Activated CD4-positive, alpha-beta T cell treated with anti-CD3 and anti-CD28 coated beads for 4 hours (primary cell): ENCODE measurements at regions not wholly inside any gene's neighbourhood (a gene's known extent, or its start where the extent isn't known, plus 50 kb on each side); places are given as distances from the start of the nearest gene placed in this dataset.

Experiments used
- DNase-seq, 2 donors: peaks; one replicate each; pipeline ENCODE4 v3.0.0-alpha.2; 2020

DNA sequence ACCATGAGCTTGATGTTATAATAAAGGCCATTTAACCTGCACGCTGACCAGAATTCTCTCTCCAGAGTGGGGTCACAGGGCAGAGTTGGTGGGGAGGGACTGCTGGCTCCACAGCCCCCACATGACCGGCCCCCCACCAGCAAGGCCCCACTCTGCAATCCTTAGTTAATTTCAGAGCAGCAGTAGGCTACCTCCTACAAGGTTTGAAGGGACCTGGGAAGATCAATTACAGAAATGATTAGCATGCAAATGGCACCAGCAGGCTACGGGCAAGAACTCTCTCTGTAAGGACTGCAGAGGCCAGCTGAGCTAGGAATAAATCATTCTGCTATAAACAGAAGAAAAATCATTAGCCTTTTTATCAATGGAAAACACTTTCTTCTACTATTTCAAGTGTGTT lies 135.3 kb downstream of the C1D start:
- no peak for DNase-seq

DNA sequence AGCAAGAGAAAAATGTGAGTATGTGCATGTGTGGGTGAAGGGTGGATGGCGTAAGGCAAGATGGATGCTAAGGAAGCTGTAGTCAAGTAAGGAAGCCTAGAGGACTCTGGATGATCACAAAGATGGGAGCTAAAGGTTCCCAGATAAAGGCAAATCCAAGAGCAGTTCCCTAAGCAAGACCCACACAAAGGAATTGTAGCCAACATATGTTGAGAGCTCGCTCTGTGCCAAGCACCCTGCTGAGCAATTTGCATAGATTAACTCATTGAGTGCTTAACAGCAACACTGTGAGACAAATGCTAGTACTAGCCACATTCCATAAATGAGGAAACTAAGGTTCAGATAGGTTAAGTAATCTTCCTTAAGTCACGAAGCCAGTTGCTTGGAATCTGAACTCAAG lies 132.6 kb downstream of the C1D start:
- DNase-seq: no peak

DNA sequence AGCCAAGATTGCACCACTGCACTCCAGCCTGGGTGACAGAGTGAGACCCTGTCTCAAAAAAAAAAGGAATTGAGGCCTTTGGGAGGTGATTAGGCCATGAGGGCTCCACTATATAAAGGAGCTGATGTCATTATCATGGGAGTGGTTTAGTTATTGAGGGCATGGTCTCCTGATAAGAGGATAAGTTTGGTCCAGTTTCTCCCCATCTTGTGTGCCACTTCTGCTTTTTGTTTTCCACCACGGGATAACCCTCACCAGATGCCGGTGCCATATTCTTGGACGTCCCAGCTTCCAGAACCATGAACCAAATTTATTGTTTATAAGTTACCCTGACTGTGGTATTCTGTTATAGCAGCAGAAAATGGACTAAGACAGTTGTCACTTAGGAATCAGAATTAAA lies 125.8 kb downstream of the C1D start:
- no peak for DNase-seq

DNA sequence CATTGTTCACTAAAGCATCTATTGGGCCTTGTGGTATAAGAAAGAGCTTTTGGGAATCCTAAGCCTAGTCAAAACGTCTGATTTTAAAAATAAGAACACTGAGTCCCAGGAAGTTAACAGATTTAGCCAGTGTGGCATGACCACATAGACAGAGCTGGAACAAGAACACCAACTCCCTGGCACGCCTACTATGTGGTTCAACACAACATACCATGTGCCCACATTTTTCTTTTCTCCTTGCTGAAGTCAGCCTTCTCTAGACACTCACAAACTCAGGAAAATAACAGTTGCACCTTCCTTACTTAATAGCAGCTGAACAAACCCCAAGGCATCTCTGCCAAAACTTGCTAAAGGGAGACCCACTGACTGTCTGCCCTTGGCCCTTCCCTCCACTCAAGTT lies 124.8 kb downstream of the C1D start:
- no peak for DNase-seq

DNA sequence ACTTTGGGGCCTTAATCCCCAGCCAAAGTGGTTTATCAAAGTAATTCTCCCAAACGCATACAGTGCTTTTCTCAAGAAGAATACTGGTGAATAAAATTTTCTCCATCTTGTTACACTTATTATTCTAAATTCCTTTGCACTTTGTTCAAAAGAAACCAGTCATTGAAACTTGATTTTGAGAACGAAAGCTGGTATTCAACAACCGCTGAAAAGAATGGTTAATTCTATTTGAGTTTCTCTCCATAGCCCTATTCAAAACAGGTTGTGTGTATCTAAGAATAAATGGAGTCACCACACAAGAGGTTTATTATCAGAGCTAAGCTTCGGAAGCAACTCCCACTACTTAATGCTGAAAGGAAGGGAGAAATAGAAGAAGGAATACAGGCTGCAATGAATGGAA lies 117.7 kb downstream of the C1D start:
- no peak for DNase-seq

DNA sequence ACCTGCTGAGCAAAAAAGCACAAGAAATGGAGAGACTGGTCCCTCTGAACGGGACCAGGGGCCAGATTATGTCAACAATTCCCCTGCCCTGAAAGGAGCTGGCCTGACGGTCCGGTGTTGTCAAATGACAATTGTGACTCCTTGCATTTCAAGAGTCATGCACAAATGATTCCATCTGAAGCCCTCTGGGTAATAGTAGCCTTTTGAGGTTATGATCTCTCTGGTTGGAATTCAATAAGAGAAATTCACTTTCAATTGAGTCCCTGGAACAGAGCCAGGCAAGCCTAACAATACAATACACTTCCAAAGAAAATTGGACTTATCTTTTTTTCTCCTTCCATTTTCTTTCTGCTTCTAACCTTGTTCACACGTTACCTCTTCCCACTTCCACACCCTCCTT lies 116.9 kb downstream of the C1D start:
- no peak for DNase-seq

DNA sequence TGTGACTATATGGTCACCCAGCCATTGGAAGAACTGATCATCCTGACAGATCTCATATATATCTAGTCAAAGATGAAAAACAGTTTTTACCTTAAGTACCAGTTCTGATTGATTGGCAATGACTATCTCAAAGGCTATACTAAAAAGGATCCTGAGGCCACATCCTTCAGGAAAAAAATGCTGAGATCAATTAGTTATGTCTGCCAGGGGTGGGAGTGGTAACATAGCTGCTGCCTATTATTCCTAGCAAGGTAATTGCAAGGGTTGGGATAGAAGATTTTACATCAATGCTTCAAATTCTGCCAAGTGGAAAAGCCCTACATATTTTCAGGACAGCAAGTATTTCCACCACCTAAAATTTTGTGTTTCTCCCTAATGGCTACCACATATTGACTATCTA lies 114.7 kb downstream of the C1D start:
- DNase-seq: no peak

DNA sequence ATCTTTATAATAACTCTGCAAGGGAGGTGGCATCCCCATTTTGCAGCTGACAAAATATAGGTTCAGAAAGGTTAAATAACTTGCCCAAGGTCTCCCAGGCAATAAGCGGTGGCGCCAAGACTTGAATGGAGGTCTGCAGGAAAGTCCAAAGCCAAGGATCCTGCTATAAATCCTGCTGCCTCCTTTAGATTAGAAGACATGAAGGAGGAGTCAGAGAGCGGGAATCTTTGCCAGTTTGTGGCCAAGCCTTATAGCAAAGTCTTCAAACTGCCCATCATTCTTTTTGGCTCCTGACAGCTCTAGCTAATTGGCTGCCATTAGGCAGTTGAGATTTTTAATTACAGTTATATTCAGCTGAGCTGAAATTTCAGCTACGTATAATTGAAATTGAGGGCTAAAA lies 114.3 kb downstream of the C1D start:
- no peak for DNase-seq

DNA sequence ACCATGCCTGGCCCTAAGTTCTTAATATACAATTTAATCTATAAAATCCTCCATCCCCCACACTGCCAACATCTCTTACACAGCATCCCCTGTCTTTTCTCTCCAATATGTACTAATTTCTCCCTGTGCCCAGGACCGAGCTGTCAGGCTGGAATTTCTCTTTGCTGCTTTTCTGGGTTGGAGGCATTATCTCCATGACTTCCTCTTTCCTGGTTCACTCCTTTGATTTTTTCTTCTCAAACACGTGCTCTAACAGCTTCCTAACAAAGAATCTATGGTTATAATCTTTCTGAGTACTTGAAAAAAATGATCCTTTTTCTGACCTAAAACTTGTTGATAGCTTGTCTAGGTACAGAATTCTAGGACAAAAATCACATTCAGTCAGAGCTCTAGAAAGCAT lies 112.8 kb downstream of the C1D start:
- DNase-seq: no peak

DNA sequence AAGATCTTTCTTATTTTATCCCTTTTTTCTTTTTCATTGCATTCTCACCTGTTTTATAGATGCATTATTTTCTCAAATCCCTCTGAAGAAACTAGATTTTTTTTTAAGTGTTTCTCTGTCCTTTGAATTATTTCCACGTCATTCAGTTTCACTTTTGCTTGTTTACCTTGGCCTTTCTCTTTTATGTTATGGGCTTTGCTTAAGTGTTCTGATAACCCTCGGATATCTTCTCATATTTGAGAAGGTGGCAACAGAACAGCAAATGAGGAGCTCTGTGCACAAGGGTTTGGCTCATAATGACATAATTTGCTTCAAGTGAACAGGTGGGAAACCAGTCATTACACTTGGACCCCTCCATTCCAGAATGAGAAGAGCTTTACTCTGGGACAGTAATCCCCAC lies 111.9 kb downstream of the C1D start:
- DNase-seq: no peak

DNA sequence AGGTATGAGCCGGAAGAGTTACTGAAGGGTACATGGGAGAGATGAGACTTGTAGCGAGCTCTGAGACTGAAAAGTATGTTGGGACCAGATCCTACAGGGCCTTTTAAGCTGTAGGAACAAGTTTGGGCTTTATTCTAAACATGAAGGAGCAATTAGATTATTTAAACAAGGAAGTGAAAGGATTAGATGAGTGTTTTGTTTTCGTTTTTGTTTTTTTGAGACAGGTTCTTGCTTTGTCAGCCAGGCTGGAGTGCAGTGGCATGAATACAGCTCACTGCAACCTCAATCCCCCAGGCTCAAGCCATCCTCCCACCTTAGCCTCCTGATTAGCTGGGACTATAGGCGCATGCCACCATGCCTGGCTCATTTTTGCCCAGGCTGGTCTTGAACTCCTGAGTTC lies 110.7 kb downstream of the C1D start:
- DNase-seq: no peak

DNA sequence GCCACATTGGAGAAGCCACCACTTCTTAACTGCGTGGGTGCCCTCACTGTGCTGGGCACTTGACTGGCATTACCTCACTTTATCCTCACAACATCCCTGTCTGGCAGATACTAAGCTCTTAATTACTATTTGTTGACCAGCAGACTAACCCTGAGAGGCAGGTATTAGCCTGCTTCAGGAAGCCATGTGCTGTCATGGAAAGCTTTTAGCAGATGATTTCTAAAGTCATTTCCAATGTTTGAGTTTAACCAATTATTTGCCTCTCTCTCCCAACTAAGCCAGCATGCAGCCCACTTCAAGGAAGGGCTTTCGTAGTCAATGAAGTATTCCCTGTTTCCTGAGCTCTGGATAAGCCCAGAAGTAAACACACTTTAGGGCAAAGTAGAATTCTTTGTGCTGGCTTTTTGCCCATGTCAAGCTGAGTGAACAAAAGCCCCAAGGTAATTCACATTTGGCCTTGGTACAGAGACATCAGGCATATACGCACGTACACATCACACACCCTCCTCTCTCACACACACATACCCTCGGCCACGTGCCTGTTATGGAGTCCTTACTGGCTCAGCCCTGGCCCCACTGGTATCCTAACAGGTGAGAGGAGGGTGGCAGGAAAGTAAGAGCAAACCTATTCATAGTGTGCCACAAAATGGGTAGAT lies 108.6 kb downstream of the C1D start:
- DNase-seq: no peak

DNA sequence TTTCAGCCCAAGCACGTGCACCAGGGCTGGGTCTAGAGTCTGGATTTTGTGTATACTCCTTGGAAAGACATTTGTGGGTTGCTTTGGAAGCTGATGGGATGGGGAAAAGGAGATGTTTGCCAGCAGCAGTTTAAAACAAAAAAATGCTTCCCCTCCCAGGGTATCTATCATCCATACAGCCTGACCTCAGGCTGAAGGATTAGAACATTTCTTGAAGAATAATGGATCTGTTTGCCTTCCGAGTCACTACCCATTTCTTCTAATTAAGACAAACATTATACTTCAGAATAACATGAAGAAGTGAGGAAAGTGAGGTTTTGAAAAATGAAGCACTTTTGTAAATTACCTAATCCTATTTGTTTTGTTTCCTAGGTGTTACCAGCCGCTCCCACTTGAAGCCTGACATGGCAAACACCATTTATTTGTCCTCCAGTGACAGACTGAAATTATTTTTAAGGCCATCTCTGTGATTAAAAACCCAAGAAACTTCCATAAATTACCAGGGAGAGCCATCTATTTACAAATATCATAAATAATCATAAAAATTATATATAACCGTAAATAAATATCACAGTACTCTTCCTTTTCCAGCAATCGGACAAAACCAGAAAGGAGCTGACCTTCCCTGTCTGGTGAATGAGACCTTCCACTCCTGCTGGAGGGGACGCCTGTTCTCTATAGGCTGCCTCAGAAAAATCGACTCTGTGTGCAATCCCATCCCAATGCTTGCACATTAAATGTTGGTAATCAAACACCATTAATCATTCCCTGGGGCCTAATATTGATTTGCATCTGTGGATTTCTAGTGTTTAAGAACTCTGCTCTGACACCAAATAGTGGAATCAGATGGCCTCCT lies 106.8 kb downstream of the C1D start:
- DNase-seq: no peak

DNA sequence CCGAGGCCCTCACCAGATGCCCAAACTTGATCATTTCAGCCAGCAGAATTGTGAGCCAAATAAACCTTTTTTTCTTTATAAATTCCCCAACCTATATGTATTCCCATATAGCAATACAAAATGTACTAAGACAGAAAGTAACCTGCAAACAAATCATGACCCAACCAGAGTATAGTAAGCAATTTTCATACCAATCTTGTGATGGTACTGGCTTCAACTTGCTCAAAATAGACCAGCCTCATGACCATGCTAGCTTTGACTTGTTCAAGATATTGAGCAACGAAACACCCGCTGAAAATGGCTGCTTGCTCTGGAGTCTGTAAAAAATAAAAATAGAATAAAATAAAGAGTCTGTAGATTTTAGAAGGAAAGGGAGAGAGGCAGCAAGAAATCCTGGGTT lies 97.6 kb downstream of the C1D start:
- DNase-seq: no peak

DNA sequence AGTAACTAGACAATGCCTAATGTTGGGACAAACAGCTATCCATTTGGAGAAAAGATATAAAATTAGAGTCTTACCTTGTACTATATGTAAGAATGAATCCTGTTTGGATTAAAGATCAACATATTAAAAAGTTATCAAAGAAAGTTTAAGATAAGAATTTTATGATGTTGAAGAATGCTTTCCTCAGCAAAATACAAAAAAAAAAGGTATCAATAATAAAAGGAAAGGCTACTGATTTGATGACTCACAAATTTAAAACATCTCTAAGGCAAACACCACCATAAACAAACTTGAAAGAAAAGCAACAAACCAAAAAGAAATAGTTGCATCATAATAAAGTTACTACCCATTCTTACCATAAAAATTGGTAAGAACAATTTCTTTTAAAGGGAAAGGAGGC lies 92.7 kb downstream of the C1D start:
- DNase-seq: no peak

DNA sequence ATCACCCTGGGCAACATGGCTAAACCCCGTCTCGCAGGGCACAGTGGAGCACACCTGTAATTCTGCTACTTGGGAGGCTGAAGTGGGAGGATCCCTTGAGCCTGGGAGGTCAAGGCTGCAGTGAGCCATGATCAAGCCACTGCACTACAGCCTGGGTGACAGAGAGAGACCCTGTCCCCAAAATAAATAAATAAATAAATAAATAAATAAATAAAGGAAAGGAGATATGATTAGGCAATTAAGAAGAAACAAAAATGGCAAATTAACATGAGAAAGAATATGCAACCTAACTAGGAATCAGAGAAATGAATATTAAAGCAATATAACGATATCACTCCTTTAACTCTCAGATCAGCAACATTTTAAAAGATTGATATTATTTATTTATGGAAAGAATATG lies 92.3 kb downstream of the C1D start:
- no peak for DNase-seq

DNA sequence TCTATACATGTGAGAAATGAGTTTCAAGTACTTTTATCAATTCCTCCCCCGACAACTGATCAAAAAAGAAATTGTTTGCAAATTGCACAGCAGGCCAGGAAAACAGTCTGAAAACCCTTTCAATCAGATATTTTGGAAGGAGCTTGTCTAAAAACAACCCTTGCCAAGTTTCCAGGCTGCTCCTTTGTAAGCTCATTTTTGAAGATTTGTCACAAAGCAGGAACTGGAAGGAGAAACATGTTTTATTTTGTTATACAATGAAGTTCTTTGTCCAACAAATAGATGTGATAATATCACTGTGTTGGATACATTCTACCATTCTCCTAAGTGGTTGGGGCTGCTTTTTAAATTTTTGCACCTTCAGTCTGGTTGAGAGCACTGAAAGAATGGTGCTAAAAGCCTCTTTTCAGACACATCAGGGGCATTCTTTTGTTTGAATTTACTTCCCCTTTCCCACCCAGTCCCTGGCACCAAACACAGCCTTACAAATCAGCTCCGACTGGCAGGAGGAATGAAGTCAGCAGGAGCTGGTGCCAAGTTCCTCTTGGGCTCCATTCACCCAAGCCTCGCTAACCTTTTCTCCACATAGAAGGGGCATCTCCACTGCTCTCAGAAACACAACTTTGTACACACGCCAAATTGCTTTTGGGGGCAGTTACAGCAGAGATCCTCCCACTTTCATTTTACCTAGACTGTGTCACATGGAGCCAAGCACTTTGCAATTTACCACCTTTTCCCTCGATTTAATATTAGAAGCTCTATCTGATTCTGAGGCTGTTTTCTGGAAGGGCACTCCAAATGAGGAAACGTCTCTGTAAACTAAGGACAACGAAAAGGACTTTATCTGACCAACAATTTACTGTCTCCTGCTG lies 88.0 kb downstream of the C1D start:
- no peak for DNase-seq

DNA sequence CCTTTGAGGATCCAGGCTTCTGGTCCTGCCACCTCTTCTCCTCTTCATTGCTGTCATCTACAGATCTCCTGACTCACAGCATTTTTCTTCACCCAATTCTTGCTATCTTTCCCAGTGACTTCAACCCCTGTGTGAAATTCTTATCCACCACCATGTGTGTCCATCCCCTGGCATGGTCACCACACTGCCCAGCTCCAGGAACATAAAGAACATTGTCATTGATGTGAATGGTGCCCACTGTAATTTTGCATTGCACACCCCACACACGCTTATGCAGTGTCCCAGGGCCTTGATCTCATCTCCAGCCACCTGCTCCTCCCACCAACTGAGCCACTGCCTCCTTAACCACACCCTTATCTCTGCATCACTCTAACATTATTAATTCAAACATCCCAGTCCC lies 85.3 kb downstream of the C1D start:
- DNase-seq: no peak

DNA sequence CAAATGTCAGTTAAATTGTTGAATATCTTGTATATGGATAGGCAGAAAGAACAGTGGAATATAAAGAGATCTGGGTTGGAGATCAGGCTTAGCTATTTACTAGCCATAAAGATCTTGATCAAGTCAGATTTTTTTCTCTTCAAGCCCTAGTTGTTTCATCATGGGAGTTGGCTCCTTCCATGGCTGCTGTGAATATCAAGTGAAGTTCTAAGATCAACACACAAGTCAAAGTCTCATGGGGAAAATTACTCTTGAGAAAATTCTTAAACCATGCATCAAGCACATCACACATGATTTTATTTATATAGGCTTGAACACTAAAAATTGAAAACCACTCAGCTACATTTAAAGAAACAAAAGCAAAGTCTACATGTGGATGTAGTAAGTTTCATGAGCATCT lies 79.8 kb downstream of the C1D start:
- no peak for DNase-seq

DNA sequence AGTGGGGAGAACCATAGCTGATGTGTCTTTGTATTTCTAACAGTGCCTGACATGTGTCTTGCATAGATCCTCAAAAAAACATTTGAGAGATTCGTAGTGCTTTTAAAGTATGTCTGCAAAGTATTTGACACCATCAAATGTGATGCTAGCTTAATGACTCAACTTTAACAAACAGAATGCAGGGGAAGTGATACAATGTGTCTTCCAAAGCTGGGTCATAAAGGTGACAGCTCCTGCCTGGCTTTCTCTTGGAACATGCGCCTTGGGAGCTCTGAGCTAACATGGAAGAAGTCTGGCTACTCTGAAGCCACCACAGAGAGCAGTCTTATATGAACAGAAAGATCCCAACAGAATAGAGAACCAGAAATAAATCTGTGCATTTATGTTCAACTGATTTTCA lies 78.2 kb downstream of the C1D start:
- DNase-seq: no peak

DNA sequence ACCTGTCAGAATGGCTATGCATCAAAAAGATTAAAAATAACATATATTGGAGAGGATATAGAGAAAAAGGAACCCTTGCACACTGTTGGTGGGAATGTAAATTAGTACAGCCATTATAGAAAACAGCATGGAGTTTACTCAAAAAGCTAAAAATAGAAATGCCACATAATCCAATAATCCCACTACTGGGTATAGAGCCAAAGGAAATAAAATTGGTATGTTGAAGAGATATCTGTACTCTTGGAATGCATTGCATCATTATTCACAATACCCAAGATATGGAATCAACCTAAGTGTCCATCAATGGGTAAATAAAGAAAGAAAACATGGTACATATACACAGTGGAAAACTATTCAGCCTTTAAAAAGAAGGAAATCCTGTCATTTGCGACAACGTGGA lies 77.2 kb downstream of the C1D start:
- DNase-seq: no peak

DNA sequence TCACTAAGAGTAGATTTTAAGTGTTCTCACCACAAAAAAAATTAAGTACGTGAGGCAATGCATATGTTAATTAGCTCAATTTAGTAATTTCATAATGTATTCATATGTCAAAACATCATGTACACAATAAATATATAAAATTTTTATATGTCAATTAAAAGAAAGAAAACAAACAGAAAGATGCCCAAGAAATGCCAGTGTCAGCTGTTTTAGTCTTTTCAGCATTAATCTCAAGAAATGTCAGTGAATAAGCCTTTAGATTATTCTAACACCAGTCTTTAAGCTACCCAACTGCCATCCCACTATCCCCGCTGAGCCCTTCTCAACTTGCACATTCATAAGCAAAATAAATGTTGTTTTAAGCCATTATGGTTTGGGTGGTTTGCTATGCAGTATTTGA lies 76.5 kb downstream of the C1D start:
- DNase-seq: no peak
